Nephron (organoid): ENCODE measurements at regions not wholly inside any gene's neighbourhood (a gene's known extent, or its start where the extent isn't known, plus 50 kb on each side); places are given as distances from the start of the nearest gene placed in this dataset.

Source experiments
- H3K27ac Mint-ChIP-seq, 3 experiments: 2 replicates each; pipeline ENCODE4 v1.8.0; 2020; ENCODE audit warnings: mixed read lengths in 3 of 3, mild to moderate bottlenecking in 2 of 3, moderate library complexity in 1 of 3
- H3K27me3 Mint-ChIP-seq: 2 replicates; pipeline ENCODE4 v1.8.0; 2021; ENCODE audit warnings: low read depth, mild to moderate bottlenecking, moderate library complexity, mixed read lengths
- H3K36me3 Mint-ChIP-seq: 2 replicates; pipeline ENCODE4 v1.8.0; 2020; ENCODE audit warnings: low read depth, mixed read lengths
- H3K4me1 Mint-ChIP-seq: 2 replicates; pipeline ENCODE4 v1.8.0; 2020; ENCODE audit warnings: mixed read lengths
- H3K4me3 Mint-ChIP-seq, 3 experiments: 2 replicates each; pipeline ENCODE4 v1.8.0; 2020; ENCODE audit warnings: mild to moderate bottlenecking in 3 of 3, mixed read lengths in 3 of 3, moderate library complexity in 2 of 3
- H3K9me3 Mint-ChIP-seq: 2 replicates; pipeline ENCODE4 v1.8.0; 2020; ENCODE audit warnings: mixed read lengths
- TF ChIP-seq, protein P1 (sequence below), 3 experiments: fragments of 200-600 bp; sonication (generic); IDR thresholded peaks; one replicate each; pipeline ENCODE4 v1.5.0; 2021; ENCODE audit warnings: antibody characterized with exemption in 3 of 3; ENCODE audit not compliant: unreplicated experiment in 3 of 3

DNA sequence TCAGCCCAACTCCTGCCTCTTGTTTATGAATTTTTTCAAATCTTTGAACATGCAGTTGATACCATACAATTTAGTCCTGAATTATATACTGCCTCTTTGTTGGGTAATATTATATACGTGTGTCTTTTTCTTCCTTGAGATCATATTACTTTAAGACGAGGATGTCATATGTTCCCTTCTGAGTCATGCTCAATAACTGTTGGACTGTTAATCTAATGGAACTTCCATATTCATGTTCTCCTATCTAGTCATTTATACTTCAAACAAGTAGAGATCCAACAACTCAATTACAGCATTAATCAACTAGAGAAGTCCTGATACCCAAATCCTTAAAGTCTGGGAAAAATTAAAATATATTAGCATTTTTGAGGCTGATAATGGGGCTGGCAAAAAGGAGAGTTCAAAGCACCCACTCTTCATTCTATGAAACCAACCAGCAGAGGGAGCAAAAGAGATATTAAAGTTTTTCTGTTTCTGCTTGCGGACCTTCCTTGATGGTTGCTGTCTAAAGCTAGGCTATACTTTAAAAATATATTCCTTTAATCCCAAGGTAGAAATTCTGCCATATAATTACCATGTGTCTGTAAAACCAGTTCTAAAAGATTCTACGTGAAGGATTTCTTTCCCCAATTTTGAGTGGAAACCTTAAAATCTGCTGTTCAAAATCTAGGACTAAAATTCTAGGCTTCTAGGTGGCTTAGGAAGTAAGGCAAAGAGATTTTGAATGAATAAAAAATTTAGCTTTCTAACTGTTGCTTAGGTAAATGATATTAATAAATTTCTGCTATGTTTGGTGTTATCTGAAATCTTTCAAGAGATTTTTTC lies 498.9 kb downstream of the BCKDHB start:
- TF ChIP-seq, protein P1, sequence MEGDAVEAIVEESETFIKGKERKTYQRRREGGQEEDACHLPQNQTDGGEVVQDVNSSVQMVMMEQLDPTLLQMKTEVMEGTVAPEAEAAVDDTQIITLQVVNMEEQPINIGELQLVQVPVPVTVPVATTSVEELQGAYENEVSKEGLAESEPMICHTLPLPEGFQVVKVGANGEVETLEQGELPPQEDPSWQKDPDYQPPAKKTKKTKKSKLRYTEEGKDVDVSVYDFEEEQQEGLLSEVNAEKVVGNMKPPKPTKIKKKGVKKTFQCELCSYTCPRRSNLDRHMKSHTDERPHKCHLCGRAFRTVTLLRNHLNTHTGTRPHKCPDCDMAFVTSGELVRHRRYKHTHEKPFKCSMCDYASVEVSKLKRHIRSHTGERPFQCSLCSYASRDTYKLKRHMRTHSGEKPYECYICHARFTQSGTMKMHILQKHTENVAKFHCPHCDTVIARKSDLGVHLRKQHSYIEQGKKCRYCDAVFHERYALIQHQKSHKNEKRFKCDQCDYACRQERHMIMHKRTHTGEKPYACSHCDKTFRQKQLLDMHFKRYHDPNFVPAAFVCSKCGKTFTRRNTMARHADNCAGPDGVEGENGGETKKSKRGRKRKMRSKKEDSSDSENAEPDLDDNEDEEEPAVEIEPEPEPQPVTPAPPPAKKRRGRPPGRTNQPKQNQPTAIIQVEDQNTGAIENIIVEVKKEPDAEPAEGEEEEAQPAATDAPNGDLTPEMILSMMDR (IDR thresholded peaks at IDR 0.05; ENCODE audit: unreplicated experiment in 3 of 3) = peak; percentile 52 to 71 (median 63)
- Mint-ChIP-seq H3K27ac (no peak overlapping the region), H3K4me3 (no peak overlapping the region), H3K27me3 (no peaks in the 10 kb centered on the region), H3K36me3 (no peaks in the 10 kb centered on the region), H3K4me1 (no peaks in the 10 kb centered on the region), H3K9me3 (peaks cover 2% of the 10 kb centered on the region)

DNA sequence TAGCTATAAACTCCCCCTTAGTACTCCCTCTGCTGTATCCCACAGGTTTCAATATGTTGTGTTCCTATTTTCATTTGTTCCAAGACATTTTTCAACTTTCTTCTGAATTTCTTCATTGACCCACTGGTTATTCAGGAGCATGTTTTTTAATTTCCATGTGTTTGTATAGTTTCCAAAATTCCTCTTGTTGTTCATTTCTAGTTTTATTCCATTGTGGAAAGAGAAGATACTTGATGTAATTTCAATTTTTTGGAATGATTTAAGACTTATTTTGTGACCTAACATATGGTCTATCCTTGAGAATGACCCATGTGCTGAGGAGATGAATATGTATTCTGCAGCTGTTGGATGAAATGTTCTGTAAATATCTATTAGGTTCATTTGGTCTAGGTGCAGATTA lies 497.2 kb downstream of the BCKDHB start:
- Mint-ChIP-seq H3K36me3 (no peaks in the 10 kb centered on the region), H3K9me3 (peaks cover 2% of the 10 kb centered on the region), H3K4me3 (no peak overlapping the region), H3K27me3 (no peaks in the 10 kb centered on the region), H3K27ac (no peak overlapping the region), H3K4me1 (no peaks in the 10 kb centered on the region)
- TF ChIP-seq, protein P1 (IDR thresholded peaks at IDR 0.05; ENCODE audit: unreplicated experiment in 3 of 3) = no peak

GRCh38 chr6:80594461-80594860 lies 488.0 kb downstream of the BCKDHB start:
- H3K4me3 Mint-ChIP-seq = no peak overlapping the region

GRCh38 chr6:80592436-80592835 lies 486.0 kb downstream of the BCKDHB start:
- H3K27ac Mint-ChIP-seq = no peak overlapping the region
- H3K4me3 Mint-ChIP-seq = no peak overlapping the region
- TF ChIP-seq, protein P1 (IDR thresholded peaks at IDR 0.05; ENCODE audit: unreplicated experiment in 3 of 3) = no peak
- H3K27me3 Mint-ChIP-seq = no peaks in the 10 kb centered on the region
- H3K36me3 Mint-ChIP-seq = no peaks in the 10 kb centered on the region
- H3K9me3 Mint-ChIP-seq = peaks cover 5% of the 10 kb centered on the region
- no peaks in the 10 kb centered on the region for H3K4me1 Mint-ChIP-seq

More at GRCh38 chr6:80594461-80594860, 488.0 kb downstream of the BCKDHB start:
- no peaks in the 10 kb centered on the region for H3K4me1 Mint-ChIP-seq
- TF ChIP-seq, protein P1 (IDR thresholded peaks at IDR 0.05; ENCODE audit: unreplicated experiment in 3 of 3) = no peak
- peaks cover 3% of the 10 kb centered on the region for H3K9me3 Mint-ChIP-seq
- no peaks in the 10 kb centered on the region for H3K36me3 Mint-ChIP-seq
- no peaks in the 10 kb centered on the region for H3K27me3 Mint-ChIP-seq
- no peak overlapping the region for H3K27ac Mint-ChIP-seq

- no peak overlapping the region for H3K4me3 Mint-ChIP-seq
- no peaks in the 10 kb centered on the region for H3K36me3 Mint-ChIP-seq
- TF ChIP-seq, protein P1 (IDR thresholded peaks at IDR 0.05; ENCODE audit: unreplicated experiment in 3 of 3) = no peak
- no peaks in the 10 kb centered on the region for H3K27me3 Mint-ChIP-seq
- H3K9me3 Mint-ChIP-seq = peaks cover 20% of the 10 kb centered on the region
- no peaks in the 10 kb centered on the region for H3K4me1 Mint-ChIP-seq
- H3K27ac Mint-ChIP-seq = no peak overlapping the region
Observed at GRCh38 chr6:80586242-80586641, 479.8 kb downstream of the BCKDHB start.
